ENCODE measurements at regions not wholly inside any gene's neighbourhood (a gene's known extent, or its start where the extent isn't known, plus 50 kb on each side); places are given as distances from the start of the nearest gene placed in this dataset.

DNA sequence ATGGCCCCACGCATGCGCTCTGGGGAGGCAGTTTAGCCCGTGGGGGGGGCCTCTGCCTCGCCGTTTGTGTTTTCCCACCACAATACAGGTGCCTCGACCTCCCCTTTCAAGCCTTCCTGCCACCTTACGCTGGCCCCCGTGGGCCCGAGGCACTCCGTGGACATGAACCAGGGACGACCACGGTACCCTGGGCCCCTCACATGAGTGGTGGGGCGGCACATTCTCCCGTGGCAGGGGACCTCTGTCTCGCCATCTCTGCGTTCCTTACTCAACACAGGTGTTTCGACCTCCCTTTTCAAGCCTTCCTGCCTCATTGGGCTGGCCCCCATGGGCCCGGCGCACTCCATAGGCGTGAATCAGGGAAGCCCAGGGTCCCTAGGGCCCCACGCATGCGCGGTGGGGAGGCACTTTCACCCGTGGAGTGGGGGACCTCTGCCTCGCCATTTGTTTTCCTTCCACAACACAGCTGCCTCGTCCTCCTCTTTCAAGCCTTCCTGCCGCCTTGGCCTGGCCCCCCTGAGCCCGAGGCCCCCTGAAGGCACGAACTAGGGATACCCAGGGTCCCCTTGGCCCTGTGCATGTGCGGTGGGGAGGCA, 339.5 kb downstream of the ALG10 start:
- intact Hi-C loops (cut with DNase I): no loop called here
- no peaks in the 10 kb centered on the region for H3K4me1 ChIP-seq
- TF ChIP-seq POLR2A (IDR thresholded peaks at IDR 0.05) (no peak), CTCF (IDR thresholded peaks at IDR 0.05) (no peak)
- no peak overlapping the region for H3K27ac ChIP-seq
- no peak overlapping the region for H3K4me3 ChIP-seq
- no peaks in the 10 kb centered on the region for H3K36me3 ChIP-seq (replicated peaks in 1 of 2; ENCODE audit: insufficient read depth in 1 of 2, low read depth in 2 of 2)
- WGBS, 2 donors: 32 to 38% methylated on average over 30 of the region's 30 CpGs
- H3K27me3 ChIP-seq: no peaks in the 10 kb centered on the region
- no peak for ATAC-seq
- peaks cover 0 to 86% (median 0%) of the 10 kb centered on the region in 3 donors for H3K9me3 ChIP-seq
- DNase-seq: no peak

- no peaks in the 10 kb centered on the region for H3K4me1 ChIP-seq
- TF ChIP-seq POLR2A (IDR thresholded peaks at IDR 0.05): no peak
- TF ChIP-seq CTCF (IDR thresholded peaks at IDR 0.05): no peak
- H3K9me3 ChIP-seq: peaks cover 0 to 85% (median 0%) of the 10 kb centered on the region in 3 donors
- H3K27me3 ChIP-seq: no peaks in the 10 kb centered on the region
- 29 to 51% methylated on average over 15 to 38 of the region's 39 CpGs for WGBS, 2 donors
- DNase-seq (no peak), ATAC-seq (no peak)
- H3K27ac ChIP-seq: no peak overlapping the region
- intact Hi-C loops (cut with DNase I): no loop called here
- no peak overlapping the region for H3K4me3 ChIP-seq
- H3K36me3 ChIP-seq (replicated peaks in 1 of 2; ENCODE audit: insufficient read depth in 1 of 2, low read depth in 2 of 2): no peaks in the 10 kb centered on the region
Measured at GRCh38 chr12:34363050-34363673, 340.9 kb downstream of the ALG10 start.

- Histone ChIP-seq H3K27ac (no peak overlapping the region), H3K36me3 (replicated peaks in 1 of 2; ENCODE audit: insufficient read depth in 1 of 2, low read depth in 2 of 2) (no peaks in the 10 kb centered on the region), H3K27me3 (no peaks in the 10 kb centered on the region), H3K4me1 (no peaks in the 10 kb centered on the region), H3K9me3 (peaks cover 0 to 83% (median 0%) of the 10 kb centered on the region in 3 donors), H3K4me3 (no peak overlapping the region)
- intact Hi-C loops (cut with DNase I): no loop called here
- TF ChIP-seq POLR2A (IDR thresholded peaks at IDR 0.05): no peak
- no peak for TF ChIP-seq CTCF (IDR thresholded peaks at IDR 0.05)
- WGBS, 2 donors: 41 to 50% methylated on average over 10 to 15 of the region's 15 CpGs
- ATAC-seq (no peak), DNase-seq (no peak)
Measured at GRCh38 chr12:34368079-34368478, 345.8 kb downstream of the ALG10 start.

- WGBS, 2 donors: 32 to 53% methylated on average over 12 to 17 of the region's 17 CpGs
- intact Hi-C loops (cut with DNase I): no loop called here
Measured at GRCh38 chr12:34371050-34371449, 348.8 kb downstream of the ALG10 start.

More at GRCh38 chr12:34371050-34371449, 348.8 kb downstream of the ALG10 start:
- Histone ChIP-seq H3K27ac (no peak overlapping the region), H3K36me3 (replicated peaks in 1 of 2; ENCODE audit: insufficient read depth in 1 of 2, low read depth in 2 of 2) (no peaks in the 10 kb centered on the region), H3K4me1 (no peaks in the 10 kb centered on the region), H3K4me3 (no peak overlapping the region), H3K9me3 (peaks cover 0 to 85% (median 0%) of the 10 kb centered on the region in 3 donors), H3K27me3 (no peaks in the 10 kb centered on the region)
- ATAC-seq: no peak
- no peak for TF ChIP-seq POLR2A (IDR thresholded peaks at IDR 0.05)
- TF ChIP-seq CTCF (IDR thresholded peaks at IDR 0.05): no peak
- DNase-seq: no peak

All from body of pancreas (tissue), 4 donors.